IPS-15b (cell line): ENCODE measurements at regions not wholly inside any gene's neighbourhood (a gene's known extent, or its start where the extent isn't known, plus 50 kb on each side); places are given as distances from the start of the nearest gene placed in this dataset.

Experiments
- H3K27me3 ChIP-seq: one replicate; pipeline ENCODE4 v1.6.1; 2013; ENCODE audit warnings: low read length; ENCODE audit not compliant: control insufficient read depth, insufficient read depth
- H3K36me3 ChIP-seq: one replicate; pipeline ENCODE4 v1.6.1; 2013; ENCODE audit warnings: low read length; ENCODE audit not compliant: control insufficient read depth, insufficient read depth
- H3K4me1 ChIP-seq: one replicate; pipeline ENCODE4 v1.6.1; 2013; ENCODE audit warnings: mild to moderate bottlenecking, low read length; ENCODE audit not compliant: control insufficient read depth, insufficient read depth
- H3K4me3 ChIP-seq: one replicate; pipeline ENCODE4 v1.5.1; 2013; ENCODE audit warnings: low read depth, low read length
- H3K9ac ChIP-seq: one replicate; pipeline ENCODE4 v1.6.1; 2013; ENCODE audit warnings: low read depth, mild to moderate bottlenecking, low read length
- H3K9me3 ChIP-seq: one replicate; pipeline ENCODE4 v1.6.1; 2013; ENCODE audit warnings: mild to moderate bottlenecking, low read length; ENCODE audit not compliant: control insufficient read depth, insufficient read depth

GRCh38 chr19:28037186-28037585 is 1175.8 kb downstream of the UQCRFS1 start:
- H3K27me3 ChIP-seq: no peaks in the 10 kb centered on the region
- no peak overlapping the region for H3K9ac ChIP-seq
- H3K4me1 ChIP-seq: no peaks in the 10 kb centered on the region
- peaks cover 2% of the 10 kb centered on the region for H3K9me3 ChIP-seq
- no peak overlapping the region for H3K4me3 ChIP-seq
- H3K36me3 ChIP-seq: no peaks in the 10 kb centered on the region

GRCh38 chr19:28036486-28036885 is 1176.5 kb downstream of the UQCRFS1 start:
- Histone ChIP-seq H3K36me3 (no peaks in the 10 kb centered on the region), H3K9me3 (peaks cover 6% of the 10 kb centered on the region), H3K9ac (no peak overlapping the region), H3K4me1 (no peaks in the 10 kb centered on the region), H3K27me3 (no peaks in the 10 kb centered on the region), H3K4me3 (no peak overlapping the region)

- Histone ChIP-seq H3K36me3 (no peaks in the 10 kb centered on the region), H3K9ac (no peak overlapping the region), H3K4me3 (no peak overlapping the region), H3K9me3 (peaks cover 7% of the 10 kb centered on the region), H3K4me1 (no peaks in the 10 kb centered on the region), H3K27me3 (no peaks in the 10 kb centered on the region)
These were observed 1178.0 kb downstream of the UQCRFS1 start for GRCh38 chr19:28034936-28035335.

GRCh38 chr19:28028881-28029444 is 1184.0 kb downstream of the UQCRFS1 start:
- Histone ChIP-seq H3K4me3 (no peak overlapping the region), H3K9me3 (peaks cover 7% of the 10 kb centered on the region), H3K36me3 (no peaks in the 10 kb centered on the region), H3K9ac (no peak overlapping the region), H3K4me1 (no peaks in the 10 kb centered on the region), H3K27me3 (no peaks in the 10 kb centered on the region)

GRCh38 chr19:28027116-28027515 is 1185.8 kb downstream of the UQCRFS1 start:
- no peak overlapping the region for H3K9ac ChIP-seq
- H3K4me3 ChIP-seq: no peak overlapping the region
- H3K27me3 ChIP-seq: no peaks in the 10 kb centered on the region
- no peaks in the 10 kb centered on the region for H3K4me1 ChIP-seq
- H3K36me3 ChIP-seq: no peaks in the 10 kb centered on the region
- peaks cover 5% of the 10 kb centered on the region for H3K9me3 ChIP-seq

- H3K9me3 ChIP-seq: peaks cover 2% of the 10 kb centered on the region
- no peak overlapping the region for H3K9ac ChIP-seq
- H3K4me3 ChIP-seq: no peak overlapping the region
- no peaks in the 10 kb centered on the region for H3K4me1 ChIP-seq
- H3K36me3 ChIP-seq: no peaks in the 10 kb centered on the region
- no peaks in the 10 kb centered on the region for H3K27me3 ChIP-seq
These were observed 1186.3 kb downstream of the UQCRFS1 start for GRCh38 chr19:28026636-28027035.

- Histone ChIP-seq H3K36me3 (no peaks in the 10 kb centered on the region), H3K27me3 (no peaks in the 10 kb centered on the region), H3K9me3 (no peaks in the 10 kb centered on the region), H3K9ac (no peak overlapping the region), H3K4me3 (no peak overlapping the region), H3K4me1 (no peaks in the 10 kb centered on the region)
These were observed 1188.0 kb downstream of the UQCRFS1 start for GRCh38 chr19:28024920-28025319.

- no peaks in the 10 kb centered on the region for H3K9me3 ChIP-seq
- H3K27me3 ChIP-seq: no peaks in the 10 kb centered on the region
- no peaks in the 10 kb centered on the region for H3K36me3 ChIP-seq
- H3K9ac ChIP-seq: no peak overlapping the region
- no peak overlapping the region for H3K4me3 ChIP-seq
- no peaks in the 10 kb centered on the region for H3K4me1 ChIP-seq
These were observed 1189.9 kb downstream of the UQCRFS1 start for GRCh38 chr19:28023064-28023463.

GRCh38 chr19:28022506-28022905 is 1190.4 kb downstream of the UQCRFS1 start:
- H3K27me3 ChIP-seq: no peaks in the 10 kb centered on the region
- H3K9me3 ChIP-seq: no peaks in the 10 kb centered on the region
- H3K9ac ChIP-seq: no peak overlapping the region

GRCh38 chr19:28021259-28022185 is 1191.4 kb downstream of the UQCRFS1 start:
- Histone ChIP-seq H3K4me1 (no peaks in the 10 kb centered on the region), H3K27me3 (no peaks in the 10 kb centered on the region), H3K9me3 (no peaks in the 10 kb centered on the region), H3K9ac (no peak overlapping the region), H3K4me3 (no peak overlapping the region), H3K36me3 (no peaks in the 10 kb centered on the region)

More at GRCh38 chr19:28022506-28022905, 1190.4 kb downstream of the UQCRFS1 start:
- Histone ChIP-seq H3K4me3 (no peak overlapping the region), H3K4me1 (no peaks in the 10 kb centered on the region), H3K36me3 (no peaks in the 10 kb centered on the region)

GRCh38 chr19:28020619-28021258 is 1192.2 kb downstream of the UQCRFS1 start:
- no peaks in the 10 kb centered on the region for H3K27me3 ChIP-seq
- H3K36me3 ChIP-seq: no peaks in the 10 kb centered on the region
- no peak overlapping the region for H3K4me3 ChIP-seq
- H3K9ac ChIP-seq: no peak overlapping the region
- no peaks in the 10 kb centered on the region for H3K9me3 ChIP-seq
- no peaks in the 10 kb centered on the region for H3K4me1 ChIP-seq
